Esophagus squamous epithelium (tissue), 4 donors: ENCODE measurements at regions not wholly inside any gene's neighbourhood (a gene's known extent, or its start where the extent isn't known, plus 50 kb on each side); places are given as distances from the start of the nearest gene placed in this dataset.

Experiments
- POLR2A ChIP-seq, 4 donors: fragments of 450-650 bp; IDR thresholded peaks; one replicate each; pipeline ENCODE4 v1.6.1; 2017; ENCODE audit warnings: antibody characterized with exemption in 4 of 4, mild to moderate bottlenecking in 4 of 4, moderate library complexity in 3 of 4
- TF ChIP-seq, protein P1 (sequence below), 6 experiments: fragments of 450-650 bp in 4 of 6; fragments of 200-600 bp in 2 of 6; sonication (generic) in 2 of 6; IDR thresholded peaks; one replicate each; pipeline ENCODE4 v1.5.1; 2016 to 2019; ENCODE audit warnings: antibody characterized with exemption in 6 of 6, mild to moderate bottlenecking in 4 of 6, moderate library complexity in 4 of 6

DNA sequence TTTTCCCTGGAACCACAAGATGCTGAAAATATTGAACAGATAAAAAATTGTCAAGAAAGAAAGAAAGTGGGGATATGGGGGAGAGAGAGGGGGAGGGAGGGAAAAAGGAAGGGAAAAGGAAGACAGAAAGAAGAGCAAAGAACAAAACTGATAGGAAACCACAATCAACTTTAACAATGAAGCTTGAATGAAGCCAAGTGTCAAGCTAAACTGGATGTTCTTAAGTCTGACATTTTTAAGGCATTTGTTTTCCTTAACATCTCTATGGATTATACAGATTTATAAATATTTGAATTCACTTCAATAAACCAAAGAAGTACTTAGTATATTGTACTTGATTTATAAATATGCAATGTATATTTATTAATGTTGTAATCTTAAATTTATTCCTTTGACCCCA lies 197.6 kb upstream of the SMLR1 start:
- TF ChIP-seq, protein P1, sequence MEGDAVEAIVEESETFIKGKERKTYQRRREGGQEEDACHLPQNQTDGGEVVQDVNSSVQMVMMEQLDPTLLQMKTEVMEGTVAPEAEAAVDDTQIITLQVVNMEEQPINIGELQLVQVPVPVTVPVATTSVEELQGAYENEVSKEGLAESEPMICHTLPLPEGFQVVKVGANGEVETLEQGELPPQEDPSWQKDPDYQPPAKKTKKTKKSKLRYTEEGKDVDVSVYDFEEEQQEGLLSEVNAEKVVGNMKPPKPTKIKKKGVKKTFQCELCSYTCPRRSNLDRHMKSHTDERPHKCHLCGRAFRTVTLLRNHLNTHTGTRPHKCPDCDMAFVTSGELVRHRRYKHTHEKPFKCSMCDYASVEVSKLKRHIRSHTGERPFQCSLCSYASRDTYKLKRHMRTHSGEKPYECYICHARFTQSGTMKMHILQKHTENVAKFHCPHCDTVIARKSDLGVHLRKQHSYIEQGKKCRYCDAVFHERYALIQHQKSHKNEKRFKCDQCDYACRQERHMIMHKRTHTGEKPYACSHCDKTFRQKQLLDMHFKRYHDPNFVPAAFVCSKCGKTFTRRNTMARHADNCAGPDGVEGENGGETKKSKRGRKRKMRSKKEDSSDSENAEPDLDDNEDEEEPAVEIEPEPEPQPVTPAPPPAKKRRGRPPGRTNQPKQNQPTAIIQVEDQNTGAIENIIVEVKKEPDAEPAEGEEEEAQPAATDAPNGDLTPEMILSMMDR (IDR thresholded peaks at IDR 0.05) = no peak
- TF ChIP-seq POLR2A (IDR thresholded peaks at IDR 0.05) = no peak
